ENCODE measurements at regions not wholly inside any gene's neighbourhood (a gene's known extent, or its start where the extent isn't known, plus 50 kb on each side); places are given as distances from the start of the nearest gene placed in this dataset.

- Histone ChIP-seq H3K27me3 (ENCODE audit: control insufficient read depth, insufficient read depth, low read length) (no peaks in the 10 kb centered on the region), H3K27ac (ENCODE audit: low read depth, low read length) (no peak overlapping the region), H3K9me3 (ENCODE audit: control insufficient read depth, insufficient read depth, low read length) (peaks cover 51% of the 10 kb centered on the region), H3K4me3 (ENCODE audit: low read depth, low read length) (no peak overlapping the region)
- no peak for TF ChIP-seq CTCF (IDR thresholded peaks at IDR 0.05; ENCODE audit: low read depth, low read length)
- POLR2A ChIA-PET = no interaction called here
- no peak for DNase-seq (ENCODE audit: low read depth, low spot score)
- CTCF ChIA-PET = no interaction called here
Measured at GRCh38 chr16:5863071-5863606, 765.5 kb upstream of the EEF2KMT start.

- Histone ChIP-seq H3K27me3 (ENCODE audit: control insufficient read depth, insufficient read depth, low read length) (no peaks in the 10 kb centered on the region), H3K4me3 (ENCODE audit: low read depth, low read length) (no peak overlapping the region), H3K9me3 (ENCODE audit: control insufficient read depth, insufficient read depth, low read length) (peaks cover 59% of the 10 kb centered on the region), H3K27ac (ENCODE audit: low read depth, low read length) (no peak overlapping the region)
- ChIA-PET CTCF (no interaction called here), POLR2A (no interaction called here)
- TF ChIP-seq CTCF (IDR thresholded peaks at IDR 0.05; ENCODE audit: low read depth, low read length) = no peak
- no peak for DNase-seq (ENCODE audit: low read depth, low spot score)
Measured at GRCh38 chr16:5862103-5862840, 764.7 kb upstream of the EEF2KMT start.

GRCh38 chr16:5861241-5861640, 763.6 kb upstream of the EEF2KMT start:
- Histone ChIP-seq H3K4me3 (ENCODE audit: low read depth, low read length) (no peak overlapping the region), H3K27ac (ENCODE audit: low read depth, low read length) (no peak overlapping the region), H3K9me3 (ENCODE audit: control insufficient read depth, insufficient read depth, low read length) (peaks cover 59% of the 10 kb centered on the region), H3K27me3 (ENCODE audit: control insufficient read depth, insufficient read depth, low read length) (no peaks in the 10 kb centered on the region)
- POLR2A ChIA-PET = no interaction called here
- DNase-seq (ENCODE audit: low read depth, low spot score) = no peak
- CTCF ChIA-PET = no interaction called here
- TF ChIP-seq CTCF (IDR thresholded peaks at IDR 0.05; ENCODE audit: low read depth, low read length) = no peak

- CTCF ChIA-PET = no interaction called here
- POLR2A ChIA-PET = no interaction called here
- Histone ChIP-seq H3K27me3 (ENCODE audit: control insufficient read depth, insufficient read depth, low read length) (no peaks in the 10 kb centered on the region), H3K9me3 (ENCODE audit: control insufficient read depth, insufficient read depth, low read length) (peaks cover 49% of the 10 kb centered on the region), H3K4me3 (ENCODE audit: low read depth, low read length) (no peak overlapping the region), H3K27ac (ENCODE audit: low read depth, low read length) (no peak overlapping the region)
- TF ChIP-seq CTCF (IDR thresholded peaks at IDR 0.05; ENCODE audit: low read depth, low read length) = no peak
- DNase-seq (ENCODE audit: low read depth, low spot score) = no peak
Measured at GRCh38 chr16:5858180-5858579, 760.6 kb upstream of the EEF2KMT start.

GRCh38 chr16:5854027-5854426, 756.4 kb upstream of the EEF2KMT start:
- ChIA-PET POLR2A (no interaction called here), CTCF (no interaction called here)
- no peaks in the 10 kb centered on the region for H3K27me3 ChIP-seq (ENCODE audit: control insufficient read depth, insufficient read depth, low read length)
- DNase-seq (ENCODE audit: low read depth, low spot score) = no peak
- no peak overlapping the region for H3K4me3 ChIP-seq (ENCODE audit: low read depth, low read length)
- H3K27ac ChIP-seq (ENCODE audit: low read depth, low read length) = no peak overlapping the region
- no peak for TF ChIP-seq CTCF (IDR thresholded peaks at IDR 0.05; ENCODE audit: low read depth, low read length)
- H3K9me3 ChIP-seq (ENCODE audit: control insufficient read depth, insufficient read depth, low read length) = peaks cover 52% of the 10 kb centered on the region
